ENCODE measurements at regions not wholly inside any gene's neighbourhood (a gene's known extent, or its start where the extent isn't known, plus 50 kb on each side); places are given as distances from the start of the nearest gene placed in this dataset.

DNA sequence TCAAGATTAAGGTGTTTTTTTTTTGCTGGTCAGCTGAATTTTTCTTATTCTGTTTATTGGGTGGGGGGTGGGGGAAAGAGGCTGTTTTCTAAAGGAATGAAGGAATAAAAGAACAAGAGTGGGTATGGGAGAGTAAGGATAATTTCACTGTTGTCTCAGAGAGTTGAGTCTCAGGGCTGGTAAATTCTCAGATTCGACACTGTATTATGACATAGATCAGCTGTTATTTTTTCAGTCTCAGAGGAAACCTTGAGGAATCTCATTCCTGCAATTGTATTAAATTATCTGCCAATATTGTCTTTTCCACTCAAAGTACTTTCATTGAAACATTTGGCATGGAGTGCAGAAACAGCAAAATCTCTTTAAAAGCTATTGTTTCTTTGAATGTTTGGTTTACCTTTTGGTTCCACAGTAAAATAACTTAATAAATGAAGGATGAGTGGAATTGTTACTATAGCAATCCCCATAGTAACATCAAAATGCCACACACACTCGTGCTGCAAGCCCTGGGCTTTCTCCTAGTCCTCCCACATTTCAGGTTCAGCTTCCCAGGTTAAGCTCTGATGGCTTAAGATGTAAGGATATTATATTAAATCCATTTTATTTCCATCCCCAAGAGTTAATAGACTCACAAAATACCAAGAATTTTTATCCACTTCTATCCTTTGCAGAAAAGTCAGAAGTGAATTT is 478.7 kb upstream of the TCF4 start:
- no peak for DNase-seq

DNA sequence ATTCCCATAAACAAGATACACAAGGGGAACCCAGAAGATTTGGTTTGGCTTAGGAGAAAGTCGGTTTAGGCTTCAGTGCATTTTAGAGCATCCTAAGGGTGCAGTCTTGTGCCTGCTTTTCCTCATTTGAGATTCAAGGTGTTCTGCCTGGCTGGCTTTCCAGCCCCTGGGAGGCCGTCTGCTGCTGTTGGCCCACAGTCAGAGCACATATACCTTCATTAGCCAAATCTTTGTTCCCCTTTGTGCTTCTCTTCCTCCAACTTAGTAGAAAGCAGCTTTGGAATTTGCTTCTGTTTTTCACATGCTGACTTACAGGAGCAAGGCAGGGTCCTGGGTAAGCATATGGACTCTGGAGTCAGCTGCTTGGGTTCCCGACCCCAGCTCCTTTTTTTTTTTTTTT is 477.1 kb upstream of the TCF4 start:
- DNase-seq: no peak

DNA sequence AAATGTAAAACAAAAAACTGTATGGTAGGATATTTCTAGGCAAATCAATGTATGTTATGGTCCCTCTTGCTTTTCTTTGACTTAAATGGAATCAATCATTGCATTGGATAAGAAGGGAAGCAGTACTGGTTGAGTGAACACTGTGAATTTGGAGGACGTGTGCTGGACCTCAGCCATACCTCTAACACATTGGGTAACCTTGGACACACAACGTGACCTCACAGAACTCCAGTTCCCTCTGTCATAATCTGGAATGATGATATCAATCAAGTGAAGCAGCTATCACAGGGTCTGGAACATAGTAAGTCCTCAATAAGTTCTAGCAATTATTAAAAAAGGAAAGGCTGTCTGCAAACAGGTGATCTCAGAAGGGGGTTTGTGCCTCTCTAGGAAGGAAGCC is 474.9 kb upstream of the TCF4 start:
- DNase-seq: no peak

DNA sequence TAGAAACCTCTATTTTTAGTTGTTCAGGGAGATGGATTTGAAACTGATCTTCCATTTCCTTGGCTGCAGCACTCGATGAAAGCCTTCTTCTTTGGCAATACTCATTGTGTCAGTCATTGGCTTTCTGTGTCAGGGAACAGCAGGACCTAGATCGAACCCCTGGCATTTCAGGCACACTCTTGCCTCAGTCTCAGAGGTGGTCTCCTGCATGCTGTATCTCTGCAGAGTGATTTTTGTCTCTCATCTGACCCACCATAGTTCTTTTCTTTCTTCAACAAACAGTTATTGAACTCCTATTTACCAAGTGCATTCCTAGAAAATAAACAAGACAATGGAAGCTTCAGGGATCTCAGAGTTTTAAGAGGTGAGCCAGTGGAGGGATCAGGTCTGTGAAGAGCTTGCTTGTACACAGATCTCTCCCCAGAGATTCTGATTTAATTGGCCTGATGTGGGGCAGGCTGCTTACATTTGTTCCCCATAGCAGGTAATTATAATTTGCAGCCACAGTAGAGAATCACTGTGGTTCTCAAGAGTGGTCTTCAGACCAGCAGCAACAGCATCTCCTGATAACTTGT is 473.1 kb upstream of the TCF4 start:
- no peak for DNase-seq

DNA sequence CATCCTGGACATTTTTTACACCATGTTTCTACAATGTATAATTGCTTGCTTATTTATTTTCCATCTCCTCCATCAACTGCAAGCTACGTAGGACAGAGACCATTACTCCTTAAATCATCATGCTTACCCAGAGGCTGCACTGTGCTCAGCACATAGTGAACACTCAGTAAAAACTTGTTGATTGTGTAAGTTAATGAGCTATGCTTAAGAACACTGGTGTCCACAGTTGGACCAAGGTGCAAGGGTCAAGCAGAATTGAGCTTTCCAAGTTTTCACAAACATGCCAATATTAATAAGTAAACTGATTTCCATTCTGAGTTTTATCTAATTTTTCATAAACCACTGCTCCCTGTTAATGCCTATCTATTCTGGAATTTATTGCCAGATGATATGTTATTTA is 464.2 kb upstream of the TCF4 start:
- DNase-seq: no peak

DNA sequence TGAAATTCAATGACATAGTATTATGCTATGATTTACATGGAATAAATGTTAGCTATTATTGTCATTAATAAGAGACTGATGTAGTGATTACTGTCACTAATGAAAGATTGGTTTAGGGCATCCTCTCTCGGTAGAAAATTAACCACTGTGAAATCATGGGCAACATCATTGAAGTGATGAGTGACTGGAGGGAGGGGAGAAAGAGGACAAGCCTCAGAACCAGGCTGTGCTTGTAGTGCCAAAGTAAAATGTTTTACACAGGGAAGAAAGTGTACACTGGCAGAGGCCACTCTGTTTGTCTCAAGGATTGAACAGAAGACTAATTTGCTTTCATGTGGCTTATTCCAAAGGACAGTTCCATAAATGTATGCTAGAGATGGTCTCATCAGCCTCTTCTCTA is 456.2 kb upstream of the TCF4 start:
- DNase-seq: no peak

DNA sequence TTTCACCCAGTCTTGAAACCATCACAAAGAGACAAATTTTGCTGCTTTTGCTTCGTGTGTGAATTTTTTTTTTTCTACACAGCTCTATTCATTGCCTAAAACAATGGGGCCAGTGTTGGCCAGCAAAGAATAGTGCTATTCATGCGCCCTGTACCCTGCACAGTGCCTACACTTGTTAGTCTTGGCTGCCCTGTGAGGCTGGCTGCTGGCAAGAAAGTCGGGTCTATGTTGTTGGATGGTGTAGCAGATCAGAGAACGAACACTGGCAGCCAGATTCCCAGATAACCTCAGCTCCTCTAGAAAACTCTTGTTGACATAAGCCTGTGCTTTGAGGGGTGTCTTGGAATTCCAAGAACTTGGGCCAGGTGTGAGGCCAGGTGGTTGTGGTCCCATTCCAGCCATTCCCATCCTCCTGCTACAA is 455.7 kb upstream of the TCF4 start:
- no peak for DNase-seq

DNA sequence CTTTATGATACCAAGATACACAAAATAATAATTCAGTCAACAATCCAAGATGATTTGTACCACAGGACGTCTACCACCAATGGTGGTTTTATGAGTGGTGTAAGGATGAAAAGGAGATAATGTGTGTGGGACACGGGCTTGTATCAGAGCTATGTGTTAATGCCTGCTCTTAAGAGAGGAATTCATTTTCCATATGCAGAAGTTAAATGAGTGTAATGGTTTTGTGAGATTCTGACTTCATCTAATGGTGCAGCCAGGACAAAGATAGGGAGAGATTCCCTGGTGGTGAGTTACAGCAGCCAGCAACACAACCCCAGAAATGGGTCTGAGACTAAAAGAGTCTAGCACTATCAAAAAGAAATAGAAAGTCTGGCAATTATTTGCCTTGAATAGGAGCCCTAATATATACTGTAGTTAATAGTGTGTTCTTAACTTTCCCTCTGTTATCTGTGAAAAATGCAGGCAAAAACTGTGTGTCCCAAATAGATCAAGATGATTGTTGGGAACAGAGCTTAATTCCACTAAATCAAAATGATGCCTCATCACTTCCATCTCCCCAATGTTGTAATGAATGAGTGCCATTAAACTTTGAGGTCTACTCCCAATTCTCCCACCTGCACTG is 455.0 kb upstream of the TCF4 start:
- DNase-seq: no peak

DNA sequence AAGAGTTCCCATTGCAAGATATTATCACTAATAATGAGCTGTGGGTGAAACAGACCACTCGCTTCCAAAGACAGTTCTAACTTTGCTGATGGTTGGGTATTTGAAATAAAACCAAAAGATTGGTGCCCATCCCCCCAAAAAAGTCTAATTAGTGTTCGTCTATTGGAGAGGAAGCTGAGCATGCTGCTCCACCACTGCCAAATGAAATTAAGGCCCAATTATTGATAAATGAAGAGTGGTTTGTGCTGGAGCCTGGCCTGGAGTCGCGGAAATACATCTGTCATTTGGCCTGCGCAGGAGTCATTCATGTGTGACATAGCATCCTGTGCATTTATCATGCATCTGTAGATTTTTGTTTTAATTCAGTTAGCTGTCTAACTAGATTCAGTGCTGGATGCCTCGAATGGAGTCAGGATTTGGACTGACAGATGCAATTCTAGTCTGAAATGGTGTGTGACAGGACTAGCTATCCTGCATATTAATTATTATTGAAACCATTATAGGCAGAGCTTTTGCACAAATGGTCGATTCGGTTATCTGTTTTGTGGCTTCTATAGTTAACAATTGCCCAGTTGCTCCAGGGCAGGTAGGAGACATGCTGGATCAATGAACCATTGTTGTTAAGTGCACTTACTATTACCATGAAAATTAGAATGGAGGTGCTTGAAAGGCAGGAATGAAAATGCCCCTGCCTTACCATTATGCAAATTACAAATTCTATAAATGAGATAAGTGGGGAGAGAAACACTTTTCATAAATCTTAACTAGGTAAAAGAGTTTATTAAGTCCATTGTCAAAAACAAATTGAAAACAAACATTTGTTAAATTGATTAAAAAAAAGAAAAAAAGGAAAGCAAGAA is 450.4 kb upstream of the TCF4 start:
- no peak for DNase-seq

DNA sequence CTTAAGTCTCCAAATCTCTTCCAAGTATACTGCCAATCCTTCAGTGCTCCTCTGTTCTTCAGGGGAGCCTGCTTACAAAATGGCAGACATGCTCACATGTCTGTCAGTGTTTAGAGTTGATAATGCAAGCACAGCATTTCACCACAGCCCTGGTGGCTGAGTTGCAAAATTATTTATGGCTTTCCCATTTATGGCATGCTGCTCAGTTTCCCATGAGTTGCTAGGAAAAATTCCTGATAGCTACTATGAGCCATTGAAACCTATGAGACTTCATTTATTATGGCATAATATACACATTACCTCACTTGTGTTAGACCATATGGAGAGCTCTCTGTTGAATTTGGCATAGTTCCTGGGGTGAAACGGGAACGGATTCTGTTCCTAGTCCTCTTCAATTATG is 448.7 kb upstream of the TCF4 start:
- no peak for DNase-seq

DNA sequence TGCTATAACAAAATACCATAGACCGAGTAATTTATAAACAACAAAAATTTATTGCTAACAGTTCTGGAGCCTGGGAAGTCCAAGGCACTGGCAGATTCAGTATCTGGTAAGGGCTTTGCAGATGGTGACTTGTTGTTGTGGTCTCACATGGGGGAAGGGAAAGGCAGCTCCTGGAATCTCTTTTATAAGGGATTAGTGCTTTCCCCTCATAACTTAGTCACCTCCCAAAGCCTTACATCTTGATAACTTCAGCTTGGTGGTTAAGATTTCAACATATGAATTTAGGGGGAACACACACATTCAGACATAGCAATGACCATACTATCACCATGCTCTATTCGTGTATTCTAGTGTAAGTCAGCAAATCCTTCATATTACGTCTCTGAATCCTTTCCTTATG is 447.6 kb upstream of the TCF4 start:
- no peak for DNase-seq

DNA sequence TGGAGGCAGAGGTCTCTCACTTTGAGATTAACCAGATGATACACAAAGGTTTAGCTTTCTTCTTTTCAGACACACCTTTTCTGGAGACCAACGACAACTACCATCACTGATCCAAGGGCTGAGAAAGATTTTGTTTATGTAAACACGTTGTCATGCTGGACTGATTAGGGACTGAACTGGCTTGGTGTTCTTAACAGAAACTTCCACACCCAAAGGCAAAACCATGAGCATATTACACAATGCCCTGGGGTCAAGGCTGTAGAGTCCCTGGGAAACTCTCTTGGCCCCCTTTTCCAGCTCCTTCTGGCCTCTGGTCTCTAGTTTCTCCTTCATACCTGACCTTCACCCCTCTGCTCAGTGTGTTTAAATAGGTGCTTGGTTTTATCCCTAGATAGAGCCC is 447.0 kb upstream of the TCF4 start:
- no peak for DNase-seq

DNA sequence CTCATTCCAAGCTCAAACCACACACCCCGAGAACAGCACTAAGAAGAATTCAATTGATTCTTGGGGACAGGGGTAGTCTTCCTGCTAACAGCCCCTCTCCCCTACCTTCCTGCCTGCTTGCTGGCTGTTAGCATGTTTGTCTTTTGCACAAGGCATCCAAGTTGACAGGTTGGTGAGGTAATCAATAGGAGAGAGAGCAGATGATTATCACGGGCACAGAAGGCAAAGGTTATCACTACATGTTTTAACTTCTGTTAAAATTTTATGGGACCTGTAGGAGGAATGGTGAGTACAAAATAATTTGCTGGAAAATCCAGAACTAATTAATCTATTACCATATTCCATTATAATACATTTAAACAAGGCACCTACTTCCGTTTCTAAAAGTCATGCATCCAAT is 442.1 kb upstream of the TCF4 start:
- no peak for DNase-seq

DNA sequence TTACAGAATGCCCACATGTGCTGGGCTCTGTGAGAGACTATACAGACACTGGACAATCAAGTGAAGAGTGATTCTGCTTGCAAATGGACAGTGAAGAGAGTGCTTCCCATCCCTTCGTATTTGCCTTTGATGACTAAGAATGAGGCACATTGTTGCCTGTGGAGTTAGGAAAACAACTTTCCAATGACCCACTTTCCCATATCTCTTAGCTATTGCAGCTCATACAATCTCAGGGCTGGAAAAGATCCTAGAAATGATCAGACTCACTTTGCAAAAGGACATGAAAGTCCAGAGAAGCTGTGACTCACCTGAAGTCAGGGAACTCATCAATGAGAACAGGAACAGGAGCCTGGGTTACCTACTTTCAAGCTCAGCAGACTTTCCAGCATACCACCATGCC is 440.5 kb upstream of the TCF4 start:
- DNase-seq: no peak

DNA sequence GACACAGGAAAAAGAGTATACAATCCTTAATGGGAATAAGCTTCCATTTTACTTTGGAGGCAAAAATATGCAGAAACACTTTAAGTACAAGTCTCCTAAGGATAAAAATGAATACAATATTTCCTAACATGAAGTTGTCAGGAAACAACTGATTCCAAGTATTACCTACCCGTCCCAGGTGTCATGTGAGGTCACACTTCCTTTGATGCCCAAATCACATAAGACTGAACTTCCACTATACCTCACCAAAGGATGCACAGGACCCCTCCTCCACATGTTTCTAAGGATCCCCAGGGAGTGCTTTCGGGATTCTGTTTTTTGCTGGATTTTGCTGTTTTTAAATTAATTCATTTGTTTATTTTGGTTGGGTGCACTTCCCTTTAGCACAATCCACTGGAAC is 438.5 kb upstream of the TCF4 start:
- no peak for DNase-seq

DNA sequence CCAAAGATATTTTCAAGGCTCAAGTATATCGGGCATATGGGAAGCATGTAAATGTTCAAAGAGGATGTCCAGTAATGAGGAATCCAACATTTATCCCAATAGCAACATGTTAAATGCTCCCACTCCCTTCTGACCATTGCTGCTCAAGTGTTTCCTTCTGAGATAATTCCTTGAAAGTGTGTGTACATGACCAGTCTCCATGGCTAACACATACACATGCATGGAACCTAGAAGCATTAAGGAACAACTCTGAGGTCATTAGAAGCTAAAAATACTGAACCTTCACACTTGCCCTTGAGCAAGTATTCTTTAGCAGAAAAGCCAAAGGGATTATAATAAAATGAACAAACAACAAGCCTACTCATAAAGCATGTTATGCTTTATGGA is 433.8 kb upstream of the TCF4 start:
- no peak for DNase-seq

DNA sequence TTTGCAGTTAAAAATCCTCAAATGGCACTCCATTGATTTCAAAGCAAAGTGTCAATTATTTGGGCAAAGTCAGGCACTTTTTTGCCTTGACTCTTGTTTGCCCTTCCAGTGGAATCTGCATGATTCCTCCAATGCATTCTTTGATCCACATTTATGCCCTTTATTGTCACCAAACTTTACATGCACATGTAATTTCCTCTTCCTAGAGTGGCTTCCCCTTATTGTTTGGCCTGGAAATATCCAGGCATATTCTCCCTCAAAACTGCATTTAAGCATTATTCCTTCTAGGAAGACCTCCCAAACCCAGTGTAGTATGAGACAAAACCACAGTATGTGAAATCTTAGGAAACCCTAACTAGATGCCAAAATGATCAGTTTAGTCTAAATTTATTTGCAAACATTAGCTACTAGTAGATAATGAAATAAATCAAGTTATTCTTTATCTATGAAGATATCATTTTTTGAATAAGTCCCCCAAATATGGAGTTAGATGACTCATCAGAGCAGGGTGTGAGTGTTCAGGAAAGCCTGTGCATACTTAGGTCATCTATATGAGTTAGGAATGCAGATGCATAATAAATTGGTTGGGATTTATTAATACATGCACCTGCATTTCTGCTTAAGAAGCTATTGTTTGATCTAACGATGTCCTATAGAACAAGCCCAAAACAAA is 433.3 kb upstream of the TCF4 start:
- no peak for DNase-seq

DNA sequence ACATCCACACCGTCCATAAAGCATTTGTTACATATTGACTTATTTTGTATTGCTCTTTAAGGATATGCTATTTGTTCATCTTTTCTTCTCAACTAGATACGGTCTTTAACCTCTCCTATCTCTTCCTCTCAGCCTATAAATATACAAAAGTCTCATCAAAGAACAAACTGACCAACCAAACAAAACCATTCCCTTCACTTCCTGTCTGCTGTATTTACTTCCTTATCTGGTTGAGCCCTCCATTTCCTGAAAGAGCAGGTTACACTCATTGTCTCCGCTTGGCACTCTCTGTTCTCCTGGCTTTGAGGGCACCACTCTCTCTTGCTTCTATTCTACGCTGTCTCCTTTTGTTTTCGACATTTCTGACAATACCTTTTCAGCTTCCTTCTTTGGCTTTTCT is 431.9 kb upstream of the TCF4 start:
- no peak for DNase-seq

DNA sequence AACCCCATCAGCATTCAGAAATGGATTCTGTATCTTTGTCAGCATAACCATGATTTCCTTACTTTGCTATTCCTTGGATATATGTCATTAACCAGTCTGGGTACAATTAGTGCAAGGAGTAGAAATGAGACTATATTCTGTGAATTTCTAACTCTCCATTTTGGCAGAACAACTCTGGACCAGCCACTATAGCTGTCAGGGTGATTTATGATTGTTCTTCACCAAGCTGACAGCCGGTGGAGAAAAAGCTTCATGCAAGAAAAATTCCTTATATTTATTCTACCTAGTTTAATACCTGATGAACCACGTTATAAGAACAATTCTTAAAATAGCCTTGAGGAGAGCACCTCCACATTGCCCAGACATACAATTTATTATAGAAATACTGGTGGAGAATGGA is 431.2 kb upstream of the TCF4 start:
- DNase-seq: no peak

DNA sequence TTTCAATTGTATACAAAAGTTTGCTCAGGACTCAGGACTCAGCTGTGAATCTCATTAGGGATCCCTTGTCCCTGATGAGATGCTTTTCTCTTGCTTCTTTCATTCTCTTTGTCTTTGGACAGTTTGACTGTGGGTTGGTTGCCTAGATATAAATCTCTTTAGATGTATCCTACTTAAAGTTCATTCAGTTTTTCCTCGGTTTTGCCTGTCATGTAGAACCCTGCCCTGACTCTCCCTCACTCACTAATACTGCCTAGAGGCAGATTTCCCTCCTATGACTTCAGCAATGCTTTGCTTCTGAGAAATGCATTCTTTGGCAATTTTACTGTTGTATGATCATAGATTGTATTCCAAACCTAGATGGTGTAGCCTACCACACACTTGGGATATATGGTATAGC is 421.4 kb upstream of the TCF4 start:
- DNase-seq: no peak

DNA sequence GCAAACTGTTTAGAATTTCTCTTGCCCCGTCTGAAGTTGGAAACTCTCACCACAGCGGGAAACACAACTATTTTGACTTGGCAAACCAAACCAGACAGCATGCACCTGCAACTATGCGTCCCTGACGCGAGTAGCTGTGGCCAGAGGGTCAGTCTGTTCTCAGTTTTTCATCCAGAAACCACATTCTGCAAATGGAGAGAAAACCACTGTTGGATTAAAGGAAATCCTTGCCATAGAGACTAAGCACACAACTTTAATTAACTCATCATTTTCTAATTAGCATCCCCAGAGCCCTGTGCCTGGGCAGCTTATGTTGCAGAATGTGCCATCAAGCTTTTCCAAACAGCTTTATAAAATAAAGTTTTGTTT is 415.7 kb upstream of the TCF4 start:
- DNase-seq: no peak

DNA sequence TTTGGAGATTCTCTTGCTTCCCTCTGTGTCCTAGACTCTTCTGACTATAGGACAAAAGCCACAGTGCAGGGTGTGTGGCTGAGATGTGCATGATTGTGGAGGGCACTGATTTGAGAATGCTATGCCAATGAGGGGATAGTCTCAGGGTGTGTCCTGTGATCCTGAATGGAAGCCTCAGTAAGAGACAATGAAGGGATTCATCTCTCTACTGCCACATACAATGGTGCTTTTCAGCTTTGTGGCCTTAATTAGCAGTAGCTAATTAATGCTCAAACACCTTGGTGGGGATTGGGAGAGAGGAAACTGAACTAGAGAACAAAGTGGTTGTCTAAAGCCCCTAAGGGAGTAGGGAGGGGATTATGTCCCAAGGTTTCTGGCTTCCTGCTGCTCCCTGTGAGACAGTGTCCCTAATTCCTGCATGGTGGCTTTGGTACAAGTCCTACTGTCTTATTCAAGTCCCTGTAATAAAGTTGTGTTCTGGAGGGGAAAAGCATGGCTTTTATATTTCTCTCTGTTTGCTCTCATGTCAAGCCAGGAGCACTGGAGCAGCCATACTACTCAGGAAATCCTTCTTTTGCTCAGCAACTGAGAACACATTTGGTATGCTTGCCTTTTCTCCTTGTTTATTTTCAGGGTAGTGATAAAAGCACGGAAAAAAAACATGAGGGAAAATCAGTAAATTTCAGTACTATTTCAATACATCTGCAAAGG is 415.2 kb upstream of the TCF4 start:
- DNase-seq: no peak

DNA sequence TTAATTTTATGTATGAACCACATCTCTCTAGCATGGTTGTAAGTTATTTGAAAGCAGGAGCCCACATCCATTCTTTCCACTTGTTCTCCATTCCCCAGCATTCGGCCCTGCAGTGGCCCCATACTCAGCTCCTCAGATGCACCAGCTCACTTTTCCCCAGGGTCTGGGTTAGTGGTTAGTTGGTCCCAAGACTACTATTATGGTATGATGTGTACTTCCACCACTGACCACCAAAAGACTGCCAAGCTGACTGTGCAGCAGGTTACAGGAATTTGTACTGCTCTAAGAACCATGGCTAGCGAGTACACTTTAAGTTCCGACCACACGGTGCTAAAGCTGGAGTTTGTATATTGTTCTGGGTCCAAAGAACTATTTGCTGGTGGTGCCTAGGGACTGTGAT is 413.6 kb upstream of the TCF4 start:
- DNase-seq: no peak

All from NCI-H510A treated with DMSO at 0.1 percent for 48 hours (cell line).